ENCODE measurements at regions not wholly inside any gene's neighbourhood (a gene's known extent, or its start where the extent isn't known, plus 50 kb on each side); places are given as distances from the start of the nearest gene placed in this dataset.

- ChIA-PET CTCF (ENCODE audit: low intra/inter-chr PET ratio, low total read pairs) (no interaction called here), POLR2A (no interaction called here)
- ATAC-seq (no peak), FAIRE-seq (no peak), DNase-seq (ENCODE audit: low spot score) (no peak)
- no peak overlapping the region for H3K27ac ChIP-seq (ENCODE audit: extremely low read length, insufficient read depth, low read length)
- BruUV-seq (replicated peaks): no TSS peak
- no peak for TF ChIP-seq CAMTA2 (CRISPR knock-in tag; IDR thresholded peaks at IDR 0.05; ENCODE audit: borderline replicate concordance)
- no peak for TF ChIP-seq HDAC1 (CRISPR knock-in tag; IDR thresholded peaks at IDR 0.05)
- TF ChIP-seq MYPOP (CRISPR knock-in tag; IDR thresholded peaks at IDR 0.05): no peak
- no peak for TF ChIP-seq HNRNPL (IDR thresholded peaks at IDR 0.05; ENCODE audit: low read depth, low read length)
- no peak for TF ChIP-seq XBP1 (CRISPR knock-in tag; IDR thresholded peaks at IDR 0.05)
- TF ChIP-seq PITX1 (CRISPR knock-in tag; IDR thresholded peaks at IDR 0.05): no peak
- TF ChIP-seq BRF2 (CRISPR knock-in tag; IDR thresholded peaks at IDR 0.05): no peak
- TF ChIP-seq PRMT3 (CRISPR knock-in tag; IDR thresholded peaks at IDR 0.05; ENCODE audit: borderline replicate concordance, low read depth): no peak
- no peak for TF ChIP-seq ZMAT5 (CRISPR knock-in tag; IDR thresholded peaks at IDR 0.05; ENCODE audit: borderline replicate concordance, low read depth)
- TF ChIP-seq KDM3A (CRISPR knock-in tag; IDR thresholded peaks at IDR 0.05; ENCODE audit: low read depth): no peak
- no peak for TF ChIP-seq ZSCAN12 (CRISPR knock-in tag; IDR thresholded peaks at IDR 0.05)
- TF ChIP-seq MED1 (CRISPR knock-in tag; IDR thresholded peaks at IDR 0.05): no peak
- H2AFZ ChIP-seq (ENCODE audit: low read length): no peak overlapping the region
- no peak overlapping the region for H3K4me3 ChIP-seq (replicated peaks in 1 of 3; ENCODE audit: insufficient read depth in 1 of 3, low read depth in 2 of 3, low read length in 3 of 3)
- H3K27me3 ChIP-seq (ENCODE audit: control insufficient read depth in 1 of 2, insufficient read depth in 2 of 2, low read length in 2 of 2): no peaks in the 10 kb centered on the region
- no peaks in the 10 kb centered on the region for H3K36me3 ChIP-seq (replicated peaks in 1 of 2; ENCODE audit: control insufficient read depth in 1 of 2, insufficient read depth in 2 of 2, low read length in 2 of 2)
- H3K79me2 ChIP-seq (ENCODE audit: insufficient read depth, low read length): no peaks in the 10 kb centered on the region
- H3K9ac ChIP-seq (ENCODE audit: insufficient read depth, low read depth, low read length): no peak overlapping the region
- H4K20me1 ChIP-seq (ENCODE audit: insufficient read depth, low read length): no peaks in the 10 kb centered on the region
- H3K4me1 ChIP-seq (ENCODE audit: insufficient read depth, low read length): no peaks in the 10 kb centered on the region
- in situ Hi-C loops (cut with HindIII; ENCODE audit: extremely low pct_ligation_motif_present, low pct_unique_long_range_greater_than_20kb) (no loop called here), intact Hi-C loops (cut with micrococcal nuclease; ENCODE audit: unreplicated experiment) (no loop called here)
- peaks cover 3% of the 10 kb centered on the region; the same call in 1 of the 2 replicates for H3K9me3 ChIP-seq (ENCODE audit: low read length)
- 2% methylated on average over 4 of the region's 4 CpGs for WGBS (ENCODE audit: low lambda C conversion rate)
- no peak overlapping the region for H3K4me2 ChIP-seq (ENCODE audit: low read depth, low read length)
Observed at GRCh38 chr18:72225958-72226357, 318.2 kb downstream of the CBLN2 start.

All from HepG2 (cell line).